GM08714 (cell line): ENCODE measurements at regions not wholly inside any gene's neighbourhood (a gene's known extent, or its start where the extent isn't known, plus 50 kb on each side); places are given as distances from the start of the nearest gene placed in this dataset.

ENCODE experiments used
- H3K4me3 ChIP-seq: fragments of 200-500 bp; sonication (Bioruptor generic); 2 replicates; pipeline ENCODE4 v1.5.1; 2014; ENCODE audit warnings: mild to moderate bottlenecking, low read length, inconsistent platforms
- ZNF274 ChIP-seq: IDR thresholded peaks from 2 replicates; pipeline ENCODE4 v1.6.1; 2012; ENCODE audit warnings: mild to moderate bottlenecking, low read depth, low read length

DNA sequence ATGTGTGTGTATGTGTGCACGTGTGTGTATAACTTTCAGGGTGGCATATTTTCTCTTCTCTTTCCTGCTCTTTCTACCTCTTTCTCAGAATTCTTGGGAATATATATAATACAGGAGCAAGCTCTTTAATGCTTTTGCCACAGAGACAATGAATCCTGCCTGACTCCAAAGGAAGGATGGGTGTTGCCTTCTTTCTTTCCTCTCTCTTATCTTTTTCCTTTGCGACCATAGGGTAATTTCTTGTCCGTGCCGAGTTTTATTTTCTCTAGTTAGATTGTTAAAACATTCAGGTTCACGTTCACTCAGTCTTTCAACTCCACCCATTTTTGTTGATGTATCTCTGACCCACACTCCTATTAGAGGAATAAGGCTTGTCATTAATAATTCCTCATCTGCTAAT lies 129.0 kb upstream of the C1orf21 start:
- TF ChIP-seq ZNF274, result no peak
- H3K4me3 ChIP-seq, result no peak overlapping the region

DNA sequence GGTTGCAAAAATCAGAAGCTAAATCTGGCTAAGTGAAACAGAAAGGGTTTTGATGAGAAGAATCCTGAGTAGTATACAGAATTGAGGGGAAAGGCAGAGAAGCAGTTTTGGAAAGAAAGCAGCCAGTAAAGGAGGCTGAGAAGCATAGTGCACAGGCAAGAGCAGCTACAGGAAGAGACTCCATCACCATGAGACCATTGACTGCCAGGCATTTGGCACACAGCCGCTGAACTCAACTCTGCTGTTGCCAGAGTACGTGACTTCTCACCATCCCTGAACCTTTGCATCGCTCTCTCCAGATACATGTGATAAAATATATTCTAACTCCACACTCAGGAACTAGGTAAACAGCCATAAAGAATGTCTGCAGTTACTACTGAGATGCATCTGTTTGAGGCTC lies 128.3 kb upstream of the C1orf21 start:
- no peak for TF ChIP-seq ZNF274
- no peak overlapping the region for H3K4me3 ChIP-seq

DNA sequence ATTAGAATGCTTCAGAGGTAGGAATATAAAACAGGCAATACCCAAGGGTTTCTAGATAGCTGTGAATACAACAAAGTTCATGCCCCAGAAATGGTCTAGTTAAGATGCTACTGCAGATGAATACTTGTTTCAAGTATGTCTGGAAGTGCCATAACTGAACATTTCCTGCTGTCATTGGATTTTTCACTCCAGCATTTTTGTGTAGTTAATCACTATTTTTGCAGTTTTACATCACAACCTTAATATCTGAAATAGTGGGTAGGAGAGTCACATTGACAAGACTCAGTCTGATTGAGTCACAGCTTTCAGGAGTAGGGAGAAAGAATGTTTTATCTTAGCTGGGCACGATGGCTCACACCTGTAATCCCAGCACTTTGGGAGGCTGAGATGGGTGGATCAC lies 126.4 kb upstream of the C1orf21 start:
- no peak for TF ChIP-seq ZNF274
- H3K4me3 ChIP-seq, result no peak overlapping the region

DNA sequence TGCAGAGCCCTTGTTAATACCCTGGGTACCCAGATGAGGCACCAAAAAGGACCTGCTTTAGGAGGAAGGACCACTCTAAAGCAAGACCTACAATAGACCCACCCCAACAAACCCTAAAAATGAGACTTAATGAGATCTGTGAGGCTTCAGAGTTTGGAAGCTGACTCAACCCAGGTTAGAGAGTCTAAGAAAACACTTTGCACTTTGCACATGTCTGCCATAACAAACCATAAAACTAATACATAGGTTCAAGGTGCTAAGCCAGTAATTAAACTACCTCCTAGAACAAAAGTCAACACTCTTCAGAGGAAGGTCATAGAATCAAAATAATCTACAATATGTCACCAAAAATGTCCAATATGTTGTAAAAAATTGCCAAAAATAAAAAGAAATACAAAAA lies 124.7 kb upstream of the C1orf21 start:
- H3K4me3 ChIP-seq, result no peak overlapping the region
- TF ChIP-seq ZNF274, result no peak

DNA sequence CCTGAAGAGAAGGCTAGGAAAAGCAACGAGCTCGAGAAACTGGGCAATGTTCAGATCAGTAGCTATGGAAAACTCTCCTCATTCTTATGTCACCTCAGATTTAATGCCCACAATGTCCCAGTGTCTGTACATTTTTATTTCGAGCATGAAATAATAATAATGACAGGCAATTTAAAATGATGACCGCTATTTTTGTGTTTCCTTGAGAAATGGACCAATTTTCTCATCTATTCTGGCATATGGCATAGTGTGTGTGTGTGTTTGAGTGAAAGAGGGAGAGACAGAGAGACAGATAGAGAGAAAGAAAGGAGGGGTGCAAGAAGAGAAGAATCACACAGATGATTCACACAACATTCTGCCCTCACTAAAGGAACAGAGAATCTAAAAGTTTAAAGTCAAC lies 119.1 kb upstream of the C1orf21 start:
- H3K4me3 ChIP-seq, result no peak overlapping the region
- TF ChIP-seq ZNF274, result no peak

DNA sequence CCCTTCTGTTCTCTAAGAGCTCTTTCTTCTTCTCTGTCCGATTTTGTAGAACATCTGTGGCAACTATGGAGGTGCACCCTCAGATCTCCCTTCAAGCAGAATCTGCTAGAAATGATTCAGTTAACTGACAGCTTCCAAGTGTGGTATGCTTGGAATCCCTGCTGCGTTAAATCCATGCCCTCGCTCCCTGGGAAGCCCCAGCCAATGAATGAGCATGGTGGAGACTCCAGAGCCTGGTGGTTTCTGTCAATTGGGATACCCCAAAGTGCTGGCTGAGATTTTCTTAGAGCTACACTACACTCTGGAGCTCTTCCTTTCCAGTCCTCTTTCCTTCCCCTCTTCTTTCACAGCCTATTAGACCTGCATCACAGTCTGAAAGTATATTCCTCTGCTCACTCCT lies 116.3 kb upstream of the C1orf21 start:
- H3K4me3 ChIP-seq, result no peak overlapping the region
- no peak for TF ChIP-seq ZNF274

DNA sequence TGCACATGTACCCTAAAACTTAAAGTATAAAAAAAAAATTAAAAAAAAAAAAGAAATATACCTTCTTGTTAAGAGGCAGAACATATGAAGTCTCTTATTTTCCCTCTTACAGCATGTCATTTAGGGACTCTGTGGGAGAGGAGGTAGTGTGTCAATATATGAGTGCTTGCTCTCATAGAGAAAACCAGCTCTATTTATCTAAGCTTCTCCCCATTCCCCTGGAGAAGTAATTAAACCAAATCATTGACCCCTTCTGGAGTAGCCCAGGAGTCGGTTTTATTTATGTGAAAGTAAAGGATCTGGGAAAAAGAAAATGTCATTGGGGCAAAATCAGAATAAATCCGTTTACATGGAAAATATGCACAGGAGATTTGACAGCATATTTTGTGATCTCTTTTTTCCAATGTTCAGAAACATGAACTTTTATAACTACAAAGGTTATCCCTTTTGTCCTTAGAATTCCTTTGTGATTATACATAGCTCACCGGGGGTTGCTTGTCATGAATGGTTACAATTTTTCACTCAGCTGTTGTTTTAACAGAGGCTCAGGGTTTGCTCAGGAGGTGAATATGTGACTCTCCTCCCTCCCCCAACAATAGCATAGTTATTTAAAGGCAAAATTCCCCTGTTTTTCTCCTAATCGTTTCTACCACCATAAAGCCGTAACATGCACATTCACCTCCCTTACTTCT lies 114.5 kb upstream of the C1orf21 start:
- H3K4me3 ChIP-seq, result no peak overlapping the region
- TF ChIP-seq ZNF274, result no peak

DNA sequence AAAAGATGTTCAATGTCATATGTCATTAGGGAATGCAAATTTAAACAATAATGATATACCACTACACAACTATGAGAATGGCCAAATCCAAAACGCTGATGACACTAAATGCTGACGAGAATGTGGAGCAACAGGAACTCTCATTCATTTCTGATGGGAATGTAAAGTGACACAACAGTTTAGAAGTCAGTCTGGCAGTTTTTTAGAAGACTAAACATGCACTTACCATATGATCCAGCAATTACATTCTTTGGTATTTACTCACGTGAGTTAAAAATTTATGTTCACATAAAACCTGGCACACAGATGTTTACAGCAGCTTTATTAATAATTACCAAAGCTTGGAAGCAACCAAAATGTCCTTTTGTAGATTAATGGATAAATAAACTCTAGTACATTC lies 110.4 kb upstream of the C1orf21 start:
- no peak overlapping the region for H3K4me3 ChIP-seq
- no peak for TF ChIP-seq ZNF274

DNA sequence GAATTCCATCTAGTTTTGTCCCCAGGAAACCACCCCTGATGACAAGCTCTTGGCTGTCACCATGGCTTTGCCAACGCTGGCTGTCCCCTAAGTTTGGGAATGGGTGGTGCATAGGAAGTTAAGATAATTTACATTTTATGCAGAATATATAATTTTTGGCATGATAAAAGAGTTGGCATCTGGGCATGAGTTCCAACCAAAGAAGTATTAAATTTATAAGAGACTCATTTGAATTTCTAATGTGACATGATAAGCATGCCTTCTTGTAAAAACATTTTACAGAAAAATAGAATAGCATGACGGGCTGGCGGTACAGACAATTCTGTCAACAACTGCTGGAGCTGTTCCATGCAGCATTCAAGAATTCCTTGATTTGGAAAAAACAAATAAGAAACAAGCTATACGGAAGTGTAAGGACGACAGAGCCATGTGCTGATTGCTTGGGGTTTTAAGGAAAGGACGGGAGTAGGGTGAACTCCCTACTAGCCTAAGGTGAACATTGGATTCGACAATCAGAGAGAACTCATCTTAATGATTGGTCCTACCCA lies 106.8 kb upstream of the C1orf21 start:
- TF ChIP-seq ZNF274, result no peak
- no peak overlapping the region for H3K4me3 ChIP-seq

DNA sequence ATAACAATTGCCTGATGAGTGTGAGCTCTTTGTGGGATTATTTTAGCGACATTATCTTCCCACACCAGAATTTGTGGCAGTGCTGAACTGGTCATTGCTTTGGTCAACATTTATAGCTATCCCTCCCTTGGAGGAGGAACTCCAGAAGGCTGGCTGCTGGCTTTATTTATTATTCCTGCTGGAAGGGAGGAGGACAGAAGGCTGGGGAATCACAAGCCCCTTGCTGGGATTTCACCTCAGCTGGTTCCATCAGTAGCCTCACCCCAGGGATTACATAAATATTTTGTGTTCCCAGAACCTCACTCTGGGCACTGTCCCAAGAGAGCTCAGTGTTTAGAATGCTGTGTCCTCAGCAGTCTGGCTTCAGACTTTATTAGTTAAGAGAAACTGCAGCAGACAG lies 102.8 kb upstream of the C1orf21 start:
- TF ChIP-seq ZNF274, result no peak
- H3K4me3 ChIP-seq, result no peak overlapping the region

DNA sequence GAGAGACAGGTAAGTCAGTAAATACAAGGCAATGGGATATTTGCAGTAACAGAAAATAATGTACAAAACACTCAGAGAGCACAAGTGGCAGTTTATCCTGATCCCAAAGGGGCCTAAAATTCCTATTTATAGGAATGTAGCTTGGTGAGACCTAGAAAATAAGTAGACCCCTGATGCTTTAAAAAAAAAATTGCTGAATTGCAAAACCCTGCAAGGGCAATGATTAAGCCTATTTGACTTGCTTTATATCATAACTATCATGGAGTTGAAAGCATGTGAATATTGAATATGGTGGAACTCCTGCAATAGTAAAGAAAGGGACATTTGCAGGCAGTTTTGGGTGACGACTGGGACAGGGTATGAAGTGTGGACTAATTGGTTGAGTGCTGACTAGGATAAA lies 101.9 kb upstream of the C1orf21 start:
- no peak for TF ChIP-seq ZNF274

DNA sequence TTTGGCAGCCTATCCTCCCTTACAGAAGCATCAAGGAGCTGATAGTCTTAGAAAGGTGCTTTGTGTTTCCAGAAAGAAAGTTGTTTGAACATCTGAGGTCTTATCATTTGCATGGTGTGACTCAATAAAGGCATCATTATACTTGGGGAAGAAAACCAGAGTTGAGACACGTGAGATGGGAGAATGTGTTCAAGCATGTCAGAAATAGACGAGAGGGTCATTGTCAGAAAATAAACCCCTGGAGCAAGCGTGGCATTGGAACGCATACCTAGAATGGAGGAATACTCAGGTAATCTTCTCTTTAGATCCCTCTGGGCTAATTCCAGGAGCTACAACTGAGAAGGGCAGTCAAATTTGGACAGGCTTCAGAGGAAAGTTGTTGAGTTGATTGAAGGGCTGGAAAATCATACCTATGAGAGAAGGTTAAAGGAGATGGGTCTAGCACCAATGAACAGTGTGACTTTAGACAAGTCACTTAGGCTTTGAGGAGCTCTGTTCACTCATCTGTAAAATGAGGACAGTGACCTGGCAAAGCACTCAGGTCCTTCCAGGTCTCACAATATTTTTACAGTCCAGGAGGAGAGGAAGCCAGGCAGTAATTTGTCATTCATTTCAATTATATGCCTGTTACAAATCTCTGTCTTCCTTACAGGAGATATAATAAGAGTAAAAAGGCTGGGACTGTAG lies 101.3 kb upstream of the C1orf21 start:
- TF ChIP-seq ZNF274, result no peak
- H3K4me3 ChIP-seq, result no peak overlapping the region

More for the DNA sequence above, 101.9 kb upstream of the C1orf21 start:
- no peak overlapping the region for H3K4me3 ChIP-seq

DNA sequence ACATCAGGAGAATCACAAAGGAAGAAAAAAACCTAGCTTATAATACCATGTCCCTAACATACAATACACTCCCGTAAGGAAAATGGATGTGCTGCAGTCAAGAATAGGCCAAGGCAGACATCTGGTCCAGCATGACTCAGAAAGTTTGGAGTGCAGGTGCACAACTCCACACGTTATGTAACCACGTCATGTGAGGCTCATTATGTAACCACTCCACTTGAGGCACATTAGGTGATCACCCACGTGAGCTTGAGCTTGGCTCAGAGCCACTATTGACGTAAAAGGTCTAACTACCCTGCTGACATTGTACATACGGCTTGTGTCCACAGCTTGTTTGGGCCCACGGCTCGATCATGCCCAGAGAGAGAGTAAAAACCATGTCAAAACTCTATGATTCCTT lies 99.8 kb upstream of the C1orf21 start:
- TF ChIP-seq ZNF274, result no peak
- no peak overlapping the region for H3K4me3 ChIP-seq

DNA sequence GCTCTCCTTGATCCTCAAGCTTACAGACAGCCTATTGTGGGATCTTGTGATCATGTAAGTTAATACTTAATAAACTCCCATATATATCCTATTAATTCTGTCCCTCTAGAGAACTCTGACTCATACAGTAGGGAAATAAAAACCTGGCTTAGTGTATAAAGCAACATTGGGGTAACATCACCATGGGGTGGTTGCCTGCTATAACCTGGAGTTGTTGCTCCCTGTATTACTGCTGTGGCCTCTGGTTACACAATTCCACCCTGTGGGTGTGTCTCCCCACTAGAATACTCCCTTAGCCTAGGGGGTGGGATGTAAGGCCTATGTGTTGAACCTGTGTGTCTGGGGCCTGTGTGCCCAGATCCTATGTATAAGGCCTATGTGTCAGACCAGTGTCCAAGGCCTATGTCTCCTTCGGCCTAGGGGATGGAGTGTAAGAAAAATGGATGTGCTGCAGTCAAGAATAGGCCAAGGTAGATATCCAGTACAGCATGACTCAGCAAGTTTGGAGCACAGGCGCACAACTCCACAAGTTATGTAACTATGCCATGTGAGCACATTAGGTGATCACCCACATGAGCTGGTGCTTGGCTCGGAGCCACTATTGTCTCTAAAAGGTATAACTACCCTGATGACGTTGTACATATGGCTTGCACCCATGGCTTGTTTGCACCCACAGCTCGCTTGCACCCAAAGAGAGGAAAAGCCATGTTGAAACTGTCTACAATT lies 96.8 kb upstream of the C1orf21 start:
- no peak overlapping the region for H3K4me3 ChIP-seq
- no peak for TF ChIP-seq ZNF274

DNA sequence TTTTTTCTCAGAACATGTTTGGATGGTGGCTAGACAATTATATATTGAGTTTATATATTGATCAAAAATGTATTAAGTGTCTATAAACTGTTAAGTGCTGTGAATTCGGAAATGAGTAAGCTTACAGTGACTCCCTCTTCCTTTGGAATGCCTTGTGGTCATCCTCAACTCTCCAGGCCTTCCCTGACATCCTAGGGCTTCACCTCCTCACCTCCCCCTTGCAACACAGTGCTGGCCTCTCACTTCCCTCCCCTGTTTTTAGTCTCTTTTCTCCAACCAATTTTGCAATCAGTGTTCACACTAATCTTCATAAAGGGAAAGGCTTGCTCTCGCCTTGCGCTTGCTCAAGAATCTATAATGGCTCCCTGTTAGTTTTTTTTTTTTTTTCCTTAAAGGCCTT lies 95.1 kb upstream of the C1orf21 start:
- TF ChIP-seq ZNF274, result no peak
- no peak overlapping the region for H3K4me3 ChIP-seq
